Gastrocnemius medialis (tissue), 4 donors: ENCODE measurements at regions not wholly inside any gene's neighbourhood (a gene's known extent, or its start where the extent isn't known, plus 50 kb on each side); places are given as distances from the start of the nearest gene placed in this dataset.

Source experiments
- ATAC-seq, 2 donors: fragments of 150-250 bp; one replicate each; pipeline ENCODE4 v1.9.1; 2016
- DNase-seq, 2 donors: peaks; one replicate each; pipeline ENCODE4 v3.0.0-alpha.2; 2019
- H3K27ac ChIP-seq, 4 donors: fragments of 200-600 bp; sonication (generic); 1 replicate in 1 of 4; 2 replicates in 3 of 4; pipeline ENCODE4 v1.5.1; 2016 to 2018; ENCODE audit warnings: mild to moderate bottlenecking in 2 of 4, moderate library complexity in 1 of 4
- H3K27me3 ChIP-seq, 3 donors: fragments of 200-600 bp; sonication (generic) in 2 of 3; 1 replicate in 1 of 3; 2 replicates in 2 of 3; pipeline versions ENCODE4 v1.5.1 to v1.6.0; 2016 to 2019; ENCODE audit warnings: mild to moderate bottlenecking in 1 of 3, moderate library complexity in 1 of 3
- H3K36me3 ChIP-seq, 2 donors: fragments of 200-600 bp; sonication (generic) in 1 of 2; one replicate each; pipeline ENCODE4 v1.5.1; 2017 to 2018
- H3K4me1 ChIP-seq, 2 donors: fragments of 200-600 bp; sonication (generic) in 1 of 2; one replicate each; pipeline ENCODE4 v1.5.1; 2016 to 2017; ENCODE audit warnings: mild to moderate bottlenecking in 2 of 2
- H3K4me3 ChIP-seq, 4 donors: fragments of 200-600 bp; sonication (generic) in 3 of 4; 1 replicate in 1 of 4; 2 replicates in 3 of 4; pipeline ENCODE4 v1.5.1; 2016 to 2019; ENCODE audit warnings: mild to moderate bottlenecking in 2 of 4
- H3K9me3 ChIP-seq, 3 donors: fragments of 200-600 bp; sonication (generic) in 2 of 3; 1 replicate in 1 of 3; 2 replicates in 2 of 3; pipeline ENCODE4 v1.5.1; 2016 to 2019
- CTCF ChIP-seq, 5 experiments: fragments of 450-650 bp in 3 of 5; fragments of 200-600 bp in 2 of 5; sonication (generic) in 2 of 5; IDR thresholded peaks in 4 of 5; conservative IDR thresholded peaks in 1 of 5; 1 replicate in 4 of 5; 2 replicates in 1 of 5; pipeline ENCODE4 v1.5.1; 2016 to 2019; ENCODE audit warnings: antibody characterized with exemption in 5 of 5, mild to moderate bottlenecking in 3 of 5, moderate library complexity in 3 of 5
- POLR2A ChIP-seq, 2 donors: fragments of 450-650 bp; IDR thresholded peaks; one replicate each; pipeline ENCODE4 v1.6.1; 2017; ENCODE audit warnings: antibody characterized with exemption in 2 of 2, mild to moderate bottlenecking in 2 of 2, moderate library complexity in 2 of 2
- in situ Hi-C, 4 donors: fragments of 200-750 bp; cut with MboI; loops; one replicate each; pipeline versions ENCODE4 v1.15.0 to v1.8.0; 2017; ENCODE audit warnings: low sequenced_read_pairs in 4 of 4
- intact Hi-C: fragments of 100-400 bp; cut with DNase I; formaldehyde crosslinking; loops from one replicate; pipeline ENCODE4 v1.15.1; 2023; ENCODE audit warnings: low total_unique reads

GRCh38 chr4:42308247-42308646 is 89.0 kb upstream of the SHISA3 start:
- Histone ChIP-seq H3K27me3 (no peaks in the 10 kb centered on the region), H3K27ac (no peak overlapping the region), H3K36me3 (no peaks in the 10 kb centered on the region), H3K4me1 (peaks cover 0 to 3% of the 10 kb centered on the region in 2 donors), H3K4me3 (no peak overlapping the region), H3K9me3 (no peaks in the 10 kb centered on the region)
- in situ Hi-C loops: no loop called here
- no peak for TF ChIP-seq CTCF (IDR thresholded peaks at IDR 0.05 in 4 of 5, conservative IDR thresholded peaks at IDR 0.05 in 1 of 5)
- DNase-seq (no peak), ATAC-seq (no peak)
- intact Hi-C loops: no loop called here

GRCh38 chr4:42309361-42310260 is 87.7 kb upstream of the SHISA3 start:
- H3K9me3 ChIP-seq: no peaks in the 10 kb centered on the region
- intact Hi-C loops (no loop called here), in situ Hi-C loops (no loop called here)
- no peaks in the 10 kb centered on the region for H3K36me3 ChIP-seq
- H3K27ac ChIP-seq: no peak overlapping the region
- no peak for ATAC-seq
- DNase-seq: no peak
- peaks cover 0 to 3% of the 10 kb centered on the region in 2 donors for H3K4me1 ChIP-seq
- H3K4me3 ChIP-seq: no peak overlapping the region
- TF ChIP-seq POLR2A (IDR thresholded peaks at IDR 0.05) (no peak), CTCF (IDR thresholded peaks at IDR 0.05 in 4 of 5, conservative IDR thresholded peaks at IDR 0.05 in 1 of 5) (no peak)
- H3K27me3 ChIP-seq: no peaks in the 10 kb centered on the region

GRCh38 chr4:42310358-42310757 is 86.9 kb upstream of the SHISA3 start:
- Histone ChIP-seq H3K9me3 (no peaks in the 10 kb centered on the region), H3K4me3 (no peak overlapping the region), H3K27ac (no peak overlapping the region), H3K4me1 (peaks cover 0 to 3% of the 10 kb centered on the region in 2 donors), H3K36me3 (no peaks in the 10 kb centered on the region), H3K27me3 (no peaks in the 10 kb centered on the region)
- ATAC-seq (no peak), DNase-seq (no peak)
- TF ChIP-seq POLR2A (IDR thresholded peaks at IDR 0.05) (no peak), CTCF (IDR thresholded peaks at IDR 0.05 in 4 of 5, conservative IDR thresholded peaks at IDR 0.05 in 1 of 5) (no peak)
- intact Hi-C loops: no loop called here
- in situ Hi-C loops: no loop called here

GRCh38 chr4:42310806-42311205 is 86.5 kb upstream of the SHISA3 start:
- Histone ChIP-seq H3K27me3 (no peaks in the 10 kb centered on the region), H3K9me3 (no peaks in the 10 kb centered on the region), H3K4me3 (no peak overlapping the region), H3K27ac (no peak overlapping the region), H3K36me3 (no peaks in the 10 kb centered on the region), H3K4me1 (peaks cover 0 to 2% of the 10 kb centered on the region in 2 donors)
- TF ChIP-seq POLR2A (IDR thresholded peaks at IDR 0.05) (no peak), CTCF (IDR thresholded peaks at IDR 0.05 in 4 of 5, conservative IDR thresholded peaks at IDR 0.05 in 1 of 5) (no peak)
- DNase-seq (no peak), ATAC-seq (no peak)
- in situ Hi-C loops (no loop called here), intact Hi-C loops (no loop called here)
